Erythroblast (primary cell): ENCODE measurements at regions not wholly inside any gene's neighbourhood (a gene's known extent, or its start where the extent isn't known, plus 50 kb on each side); places are given as distances from the start of the nearest gene placed in this dataset.

Experiments used
- GATA1 ChIP-seq: IDR thresholded peaks from 2 replicates; pipeline ENCODE4 v1.6.1; 2011; ENCODE audit warnings: low read depth, mild to moderate bottlenecking, control low read depth, low read length, moderate library complexity
- POLR2A ChIP-seq: IDR thresholded peaks from 2 replicates; pipeline ENCODE4 v1.6.1; 2011; ENCODE audit warnings: mild to moderate bottlenecking, low read length

- no peak for TF ChIP-seq POLR2A
- no peak for TF ChIP-seq GATA1
Measured at GRCh38 chr4:151942971-151943370, 182.2 kb upstream of the GATB start.
